HEK293 (cell line): ENCODE measurements at regions not wholly inside any gene's neighbourhood (a gene's known extent, or its start where the extent isn't known, plus 50 kb on each side); places are given as distances from the start of the nearest gene placed in this dataset.

ENCODE experiments used
- CTCF ChIA-PET: fragments of 350-600 bp; formaldehyde crosslinking; extraction: SDS; loops from one replicate; lab custom pipeline; 2021; ENCODE audit warnings: antibody characterized with exemption; lab: Yijun Ruan, JAX
- POLR2A ChIA-PET: fragments of 300-600 bp; formaldehyde crosslinking; extraction: SDS; loops from one replicate; lab custom pipeline; 2020; ENCODE audit warnings: antibody characterized with exemption, inconsistent platforms; lab: Yijun Ruan, JAX
- H3K27ac ChIP-seq: fragments of 200-500 bp; sonication (Bioruptor generic); 2 replicates; pipeline ENCODE4 v1.5.1; 2014; ENCODE audit warnings: low read depth, low read length, control low read depth, inconsistent platforms; ENCODE audit errors: extremely low read depth
- H3K36me3 ChIP-seq, 2 experiments: fragments of 200-500 bp in 1 of 2; sonication (Bioruptor generic) in 1 of 2; 1 replicate in 1 of 2; 2 replicates in 1 of 2; pipeline ENCODE4 v1.5.1; 2014 to 2017; ENCODE audit warnings: inconsistent platforms in 2 of 2, low read length in 2 of 2; ENCODE audit not compliant: control insufficient read depth in 2 of 2, insufficient read depth in 1 of 2
- H3K4me1 ChIP-seq: fragments of 200-500 bp; sonication (Bioruptor generic); 2 replicates; pipeline ENCODE4 v1.5.1; 2014; ENCODE audit warnings: mild to moderate bottlenecking, low read length, inconsistent platforms; ENCODE audit not compliant: control insufficient read depth, insufficient read depth
- H3K4me3 ChIP-seq: 2 replicates; pipeline ENCODE4 v1.5.1; 2011; ENCODE audit warnings: low read depth, mild to moderate bottlenecking, control low read depth, low read length, moderate library complexity
- H3K9me3 ChIP-seq: fragments of 200-500 bp; sonication (Bioruptor generic); 2 replicates; pipeline ENCODE4 v1.5.1; 2014; ENCODE audit warnings: low read depth, low read length, inconsistent platforms; ENCODE audit not compliant: control insufficient read depth, insufficient read depth
- ELK4 ChIP-seq: IDR thresholded peaks from 2 replicates; pipeline ENCODE4 v1.6.1; 2011; ENCODE audit warnings: mild to moderate bottlenecking, low read depth, low read length, borderline replicate concordance
- HOXA7 ChIP-seq: sonication (generic); formaldehyde crosslinking; IDR thresholded peaks from 2 replicates; pipeline ENCODE4 v1.8.1; 2022; ENCODE audit warnings: missing genetic modification reagents, borderline replicate concordance
- HOXD13 ChIP-seq: sonication (generic); formaldehyde crosslinking; IDR thresholded peaks from 2 replicates; pipeline ENCODE4 v1.8.0; 2022; ENCODE audit warnings: missing genetic modification reagents, borderline replicate concordance
- PATZ1 ChIP-seq: fragments of 450-650 bp; formaldehyde crosslinking; IDR thresholded peaks from 2 replicates; pipeline ENCODE4 v1.5.1; 2016; ENCODE audit warnings: missing biosample characterization, missing genetic modification characterization
- SP3 ChIP-seq: fragments of 450-650 bp; formaldehyde crosslinking; IDR thresholded peaks from 2 replicates; pipeline ENCODE4 v1.5.1; 2016; ENCODE audit warnings: missing biosample characterization, missing genetic modification characterization
- ZBTB44 ChIP-seq: fragments of 450-650 bp; IDR thresholded peaks from 2 replicates; pipeline ENCODE4 v1.5.1; 2018; ENCODE audit warnings: missing biosample characterization, mild to moderate bottlenecking, missing genetic modification characterization
- ZFP41 ChIP-seq: fragments of 450-650 bp; formaldehyde crosslinking; IDR thresholded peaks from 2 replicates; pipeline ENCODE4 v1.5.1; 2016; ENCODE audit warnings: missing biosample characterization, missing genetic modification characterization, borderline replicate concordance
- ZNF114 ChIP-seq: fragments of 450-650 bp; formaldehyde crosslinking; IDR thresholded peaks from 2 replicates; pipeline ENCODE4 v1.5.0; 2017; ENCODE audit warnings: missing biosample characterization, missing genetic modification characterization
- ZNF221 ChIP-seq: fragments of 450-650 bp; formaldehyde crosslinking; IDR thresholded peaks from 2 replicates; pipeline ENCODE4 v1.5.1; 2017; ENCODE audit warnings: missing biosample characterization, missing genetic modification characterization, borderline replicate concordance
- ZNF354C ChIP-seq: fragments of 450-650 bp; formaldehyde crosslinking; IDR thresholded peaks from 2 replicates; pipeline ENCODE4 v1.5.1; 2016; ENCODE audit warnings: missing biosample characterization, missing genetic modification characterization, low read depth, borderline replicate concordance
- ZNF404 ChIP-seq: fragments of 450-650 bp; formaldehyde crosslinking; IDR thresholded peaks from 2 replicates; pipeline ENCODE4 v1.5.1; 2017; ENCODE audit warnings: missing biosample characterization, missing genetic modification characterization
- ZNF555 ChIP-seq: fragments of 450-650 bp; formaldehyde crosslinking; conservative IDR thresholded peaks from 2 replicates; pipeline ENCODE4 v1.5.1; 2017; ENCODE audit warnings: missing biosample characterization, mild to moderate bottlenecking, missing genetic modification characterization, inconsistent platforms
- ZNF664 ChIP-seq: fragments of 450-650 bp; formaldehyde crosslinking; IDR thresholded peaks from 2 replicates; pipeline ENCODE4 v1.5.1; 2016; ENCODE audit warnings: missing biosample characterization, missing genetic modification characterization
- ZNF785 ChIP-seq: fragments of 450-650 bp; formaldehyde crosslinking; IDR thresholded peaks from 2 replicates; pipeline ENCODE4 v1.5.1; 2016; ENCODE audit warnings: missing biosample characterization, missing genetic modification characterization
- ZSCAN4 ChIP-seq: fragments of 450-650 bp; formaldehyde crosslinking; IDR thresholded peaks from 2 replicates; pipeline ENCODE4 v1.5.1; 2017; ENCODE audit warnings: missing biosample characterization, missing genetic modification characterization

GRCh38 chr4:66516940-66517339 lies 846.7 kb upstream of the EPHA5 start (continued):
- no peak for TF ChIP-seq ZNF221
- TF ChIP-seq, all 188 proteins: peak for 0

- POLR2A ChIA-PET, result no interaction called here
- Histone ChIP-seq H3K27ac (no peak overlapping the region), H3K9me3 (no peaks in the 10 kb centered on the region; the same call in 1 of the 2 replicates), H3K4me1 (no peaks in the 10 kb centered on the region), H3K4me3 (no peak overlapping the region), H3K36me3 (no peaks in the 10 kb centered on the region)
- TF ChIP-seq ZBTB44 (tag by site-specific recombination), result no peak
- TF ChIP-seq ELK4, result no peak
- no peak for TF ChIP-seq ZSCAN4 (tag by site-specific recombination)
- CTCF ChIA-PET, result no interaction called here
Measured at GRCh38 chr4:66506985-66507384, 836.7 kb upstream of the EPHA5 start.

GRCh38 chr4:66501997-66502396 lies 831.7 kb upstream of the EPHA5 start:
- TF ChIP-seq ZFP41 (no peak), ZNF354C (no peak), ZNF664 (no peak), ZNF404 (tag by site-specific recombination) (no peak), HOXD13 (no peak), HOXA7 (CRISPR knock-in tag) (no peak), PATZ1 (tag by site-specific recombination) (no peak), ZNF555 (tag by site-specific recombination) (no peak), ZNF785 (tag by site-specific recombination) (no peak), SP3 (tag by site-specific recombination) (no peak)
- Histone ChIP-seq H3K4me1 (no peaks in the 10 kb centered on the region), H3K27ac (no peak overlapping the region), H3K4me3 (no peak overlapping the region), H3K9me3 (no peaks in the 10 kb centered on the region), H3K36me3 (no peaks in the 10 kb centered on the region)
- POLR2A ChIA-PET, result interaction anchor here (0.6 kb wide), 1 partner anchor 17 kb away, joined by 4 read pairs; no protein-coding TSS in a partner anchor
- CTCF ChIA-PET, result no interaction called here

GRCh38 chr4:66490729-66491128 lies 820.4 kb upstream of the EPHA5 start:
- no peaks in the 10 kb centered on the region for H3K9me3 ChIP-seq
- H3K4me3 ChIP-seq, result no peak overlapping the region
- POLR2A ChIA-PET, result no interaction called here
- no peaks in the 10 kb centered on the region for H3K36me3 ChIP-seq
- CTCF ChIA-PET, result no interaction called here
- H3K27ac ChIP-seq, result no peak overlapping the region
- H3K4me1 ChIP-seq, result no peaks in the 10 kb centered on the region
- TF ChIP-seq ZNF114 (tag by site-specific recombination), result no peak
